ENCODE measurements at regions not wholly inside any gene's neighbourhood (a gene's known extent, or its start where the extent isn't known, plus 50 kb on each side); places are given as distances from the start of the nearest gene placed in this dataset.

DNA sequence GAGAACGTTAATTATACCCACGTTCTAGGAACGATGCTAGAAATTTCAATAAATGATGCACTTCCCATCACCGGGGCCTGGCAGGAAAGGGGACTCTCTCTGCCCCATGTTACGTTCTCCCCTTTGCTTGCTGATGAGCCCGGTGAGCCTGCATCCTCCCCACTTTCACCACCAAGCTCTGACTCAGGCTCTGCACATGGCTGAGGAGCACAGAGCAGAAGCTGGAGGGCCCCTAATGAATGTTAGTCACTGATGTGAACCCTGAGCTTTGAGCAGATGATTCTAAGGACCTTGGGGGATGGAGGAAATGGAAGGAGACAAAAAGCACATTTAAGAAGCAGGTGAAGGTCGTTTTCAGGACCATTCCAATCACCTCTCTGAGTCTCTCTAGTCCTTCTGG, 468.2 kb upstream of the ARID1B start:
- no peak for DNase-seq (ENCODE audit: low read depth in 4 of 6, low spot score in 6 of 6)
- Histone ChIP-seq H3K4me3 (ENCODE audit: low read depth, low read length) (no peak overlapping the region), H3K36me3 (ENCODE audit: control insufficient read depth, insufficient read depth, low read length) (no peaks in the 10 kb centered on the region), H3K9me3 (ENCODE audit: control insufficient read depth, insufficient read depth, low read length) (no peaks in the 10 kb centered on the region), H3K27ac (ENCODE audit: low read depth, low read length) (no peak overlapping the region), H3K4me1 (ENCODE audit: control insufficient read depth, insufficient read depth, low read length) (no peaks in the 10 kb centered on the region), H3K27me3 (ENCODE audit: control insufficient read depth, insufficient read depth, low read length) (no peaks in the 10 kb centered on the region)
- WGBS (ENCODE audit: insufficient coverage), result 98% methylated on average over 7 of the region's 7 CpGs

GRCh38 chr6:156308604-156309003, 468.6 kb upstream of the ARID1B start:
- Histone ChIP-seq H3K4me3 (ENCODE audit: low read depth, low read length) (no peak overlapping the region), H3K27me3 (ENCODE audit: control insufficient read depth, insufficient read depth, low read length) (no peaks in the 10 kb centered on the region), H3K27ac (ENCODE audit: low read depth, low read length) (no peak overlapping the region), H3K9me3 (ENCODE audit: control insufficient read depth, insufficient read depth, low read length) (no peaks in the 10 kb centered on the region), H3K36me3 (ENCODE audit: control insufficient read depth, insufficient read depth, low read length) (no peaks in the 10 kb centered on the region), H3K4me1 (ENCODE audit: control insufficient read depth, insufficient read depth, low read length) (no peaks in the 10 kb centered on the region)
- no peak for DNase-seq (ENCODE audit: low read depth in 4 of 6, low spot score in 6 of 6)
- 84% methylated on average over 3 of the region's 3 CpGs for WGBS (ENCODE audit: insufficient coverage)

- H3K9me3 ChIP-seq (ENCODE audit: control insufficient read depth, insufficient read depth, low read length), result no peaks in the 10 kb centered on the region
- no peak overlapping the region for H3K4me3 ChIP-seq (ENCODE audit: low read depth, low read length)
- WGBS (ENCODE audit: insufficient coverage), result 100% methylated on average over 2 of the region's 3 CpGs
- H3K36me3 ChIP-seq (ENCODE audit: control insufficient read depth, insufficient read depth, low read length), result no peaks in the 10 kb centered on the region
- H3K27me3 ChIP-seq (ENCODE audit: control insufficient read depth, insufficient read depth, low read length), result no peaks in the 10 kb centered on the region
- no peak for DNase-seq (ENCODE audit: low read depth in 4 of 6, low spot score in 6 of 6)
- no peaks in the 10 kb centered on the region for H3K4me1 ChIP-seq (ENCODE audit: control insufficient read depth, insufficient read depth, low read length)
- H3K27ac ChIP-seq (ENCODE audit: low read depth, low read length), result no peak overlapping the region
Measured at GRCh38 chr6:156306531-156306930, 470.6 kb upstream of the ARID1B start.

DNA sequence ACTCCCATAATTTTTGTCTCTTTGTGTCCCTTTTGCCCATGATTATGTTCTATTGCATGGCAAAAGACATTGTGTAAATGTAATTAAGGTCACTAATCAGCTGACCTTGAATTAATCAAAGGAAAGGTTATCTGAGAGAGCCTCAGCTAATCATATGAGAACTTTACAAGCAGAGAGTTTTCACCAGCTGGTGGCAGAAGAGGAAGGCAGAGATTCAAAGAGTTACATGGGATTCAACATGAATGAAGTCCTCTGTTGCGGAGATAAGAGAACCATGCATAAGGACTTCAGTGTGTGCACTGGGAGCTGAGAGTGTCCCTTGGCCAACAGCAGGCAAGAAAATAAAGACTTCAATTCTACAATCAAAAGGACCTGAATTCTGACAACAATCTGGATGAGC, 494.1 kb upstream of the ARID1B start:
- Histone ChIP-seq H3K27me3 (ENCODE audit: control insufficient read depth, insufficient read depth, low read length) (no peaks in the 10 kb centered on the region), H3K27ac (ENCODE audit: low read depth, low read length) (no peak overlapping the region), H3K4me3 (ENCODE audit: low read depth, low read length) (no peak overlapping the region), H3K9me3 (ENCODE audit: control insufficient read depth, insufficient read depth, low read length) (peaks cover 5% of the 10 kb centered on the region), H3K36me3 (ENCODE audit: control insufficient read depth, insufficient read depth, low read length) (no peaks in the 10 kb centered on the region), H3K4me1 (ENCODE audit: control insufficient read depth, insufficient read depth, low read length) (no peaks in the 10 kb centered on the region)
- DNase-seq (ENCODE audit: low read depth in 4 of 6, low spot score in 6 of 6), result peak in 1 of 6 donors; percentile 20
- no CpG with 5 or more reads among the region's 1 CpG for WGBS (ENCODE audit: insufficient coverage)

DNA sequence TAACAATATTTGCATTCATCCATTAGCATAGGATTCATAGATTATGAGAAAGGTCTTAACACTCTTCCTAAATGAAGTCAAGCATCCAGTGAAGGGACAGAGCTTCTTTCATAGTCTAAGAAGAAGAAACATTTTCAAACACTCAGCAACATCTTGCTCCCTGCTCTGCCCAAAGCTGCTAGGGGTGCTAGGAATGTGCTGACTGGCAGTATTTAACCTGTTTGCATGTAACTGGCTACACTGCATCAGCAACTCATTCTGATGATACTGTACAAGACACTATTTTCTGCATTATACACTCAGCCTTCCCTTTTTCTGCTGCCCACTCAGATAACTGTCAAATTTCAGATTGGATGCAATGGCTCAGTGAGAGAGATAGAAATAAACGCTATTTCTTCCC, 495.1 kb upstream of the ARID1B start:
- H3K4me3 ChIP-seq (ENCODE audit: low read depth, low read length), result no peak overlapping the region
- H3K4me1 ChIP-seq (ENCODE audit: control insufficient read depth, insufficient read depth, low read length), result no peaks in the 10 kb centered on the region
- H3K27ac ChIP-seq (ENCODE audit: low read depth, low read length), result no peak overlapping the region
- DNase-seq (ENCODE audit: low read depth in 4 of 6, low spot score in 6 of 6), result no peak
- no peaks in the 10 kb centered on the region for H3K36me3 ChIP-seq (ENCODE audit: control insufficient read depth, insufficient read depth, low read length)
- no peaks in the 10 kb centered on the region for H3K27me3 ChIP-seq (ENCODE audit: control insufficient read depth, insufficient read depth, low read length)
- H3K9me3 ChIP-seq (ENCODE audit: control insufficient read depth, insufficient read depth, low read length), result peaks cover 5% of the 10 kb centered on the region
- no CpG with 5 or more reads among the region's 1 CpG for WGBS (ENCODE audit: insufficient coverage)

GRCh38 chr6:156281266-156281665, 495.9 kb upstream of the ARID1B start:
- peaks cover 5% of the 10 kb centered on the region for H3K9me3 ChIP-seq (ENCODE audit: control insufficient read depth, insufficient read depth, low read length)
- no CpG with 5 or more reads among the region's 4 CpGs for WGBS (ENCODE audit: insufficient coverage)
- H3K4me3 ChIP-seq (ENCODE audit: low read depth, low read length), result no peak overlapping the region
- H3K4me1 ChIP-seq (ENCODE audit: control insufficient read depth, insufficient read depth, low read length), result no peaks in the 10 kb centered on the region
- H3K27me3 ChIP-seq (ENCODE audit: control insufficient read depth, insufficient read depth, low read length), result no peaks in the 10 kb centered on the region
- H3K36me3 ChIP-seq (ENCODE audit: control insufficient read depth, insufficient read depth, low read length), result no peaks in the 10 kb centered on the region
- H3K27ac ChIP-seq (ENCODE audit: low read depth, low read length), result no peak overlapping the region
- no peak for DNase-seq (ENCODE audit: low read depth in 4 of 6, low spot score in 6 of 6)

- DNase-seq (ENCODE audit: low read depth in 4 of 6, low spot score in 6 of 6), result no peak
Measured at GRCh38 chr6:156280065-156280464, 497.1 kb upstream of the ARID1B start.

GRCh38 chr6:156279261-156279969, 497.8 kb upstream of the ARID1B start:
- peaks cover 5% of the 10 kb centered on the region for H3K9me3 ChIP-seq (ENCODE audit: control insufficient read depth, insufficient read depth, low read length)
- no peak overlapping the region for H3K4me3 ChIP-seq (ENCODE audit: low read depth, low read length)
- DNase-seq (ENCODE audit: low read depth in 4 of 6, low spot score in 6 of 6), result no peak
- H3K4me1 ChIP-seq (ENCODE audit: control insufficient read depth, insufficient read depth, low read length), result no peaks in the 10 kb centered on the region
- no peaks in the 10 kb centered on the region for H3K36me3 ChIP-seq (ENCODE audit: control insufficient read depth, insufficient read depth, low read length)
- 80% methylated on average over 1 of the region's 3 CpGs for WGBS (ENCODE audit: insufficient coverage)
- peak overlapping the region; percentile 1 for H3K27ac ChIP-seq (ENCODE audit: low read depth, low read length)
- no peaks in the 10 kb centered on the region for H3K27me3 ChIP-seq (ENCODE audit: control insufficient read depth, insufficient read depth, low read length)

More at GRCh38 chr6:156280065-156280464, 497.1 kb upstream of the ARID1B start:
- H3K9me3 ChIP-seq (ENCODE audit: control insufficient read depth, insufficient read depth, low read length), result peaks cover 5% of the 10 kb centered on the region
- H3K27me3 ChIP-seq (ENCODE audit: control insufficient read depth, insufficient read depth, low read length), result no peaks in the 10 kb centered on the region
- no peaks in the 10 kb centered on the region for H3K4me1 ChIP-seq (ENCODE audit: control insufficient read depth, insufficient read depth, low read length)
- H3K27ac ChIP-seq (ENCODE audit: low read depth, low read length), result no peak overlapping the region
- WGBS (ENCODE audit: insufficient coverage), result 50% methylated on average over 4 of the region's 4 CpGs
- H3K4me3 ChIP-seq (ENCODE audit: low read depth, low read length), result no peak overlapping the region
- no peaks in the 10 kb centered on the region for H3K36me3 ChIP-seq (ENCODE audit: control insufficient read depth, insufficient read depth, low read length)

- Histone ChIP-seq H3K4me1 (ENCODE audit: control insufficient read depth, insufficient read depth, low read length) (no peaks in the 10 kb centered on the region), H3K4me3 (ENCODE audit: low read depth, low read length) (no peak overlapping the region), H3K27ac (ENCODE audit: low read depth, low read length) (no peak overlapping the region), H3K27me3 (ENCODE audit: control insufficient read depth, insufficient read depth, low read length) (no peaks in the 10 kb centered on the region), H3K9me3 (ENCODE audit: control insufficient read depth, insufficient read depth, low read length) (no peaks in the 10 kb centered on the region), H3K36me3 (ENCODE audit: control insufficient read depth, insufficient read depth, low read length) (no peaks in the 10 kb centered on the region)
- WGBS (ENCODE audit: insufficient coverage), result 93% methylated on average over 4 of the region's 6 CpGs
- no peak for DNase-seq (ENCODE audit: low read depth in 4 of 6, low spot score in 6 of 6)
Measured at GRCh38 chr6:156273065-156273711, 504.0 kb upstream of the ARID1B start.

DNA sequence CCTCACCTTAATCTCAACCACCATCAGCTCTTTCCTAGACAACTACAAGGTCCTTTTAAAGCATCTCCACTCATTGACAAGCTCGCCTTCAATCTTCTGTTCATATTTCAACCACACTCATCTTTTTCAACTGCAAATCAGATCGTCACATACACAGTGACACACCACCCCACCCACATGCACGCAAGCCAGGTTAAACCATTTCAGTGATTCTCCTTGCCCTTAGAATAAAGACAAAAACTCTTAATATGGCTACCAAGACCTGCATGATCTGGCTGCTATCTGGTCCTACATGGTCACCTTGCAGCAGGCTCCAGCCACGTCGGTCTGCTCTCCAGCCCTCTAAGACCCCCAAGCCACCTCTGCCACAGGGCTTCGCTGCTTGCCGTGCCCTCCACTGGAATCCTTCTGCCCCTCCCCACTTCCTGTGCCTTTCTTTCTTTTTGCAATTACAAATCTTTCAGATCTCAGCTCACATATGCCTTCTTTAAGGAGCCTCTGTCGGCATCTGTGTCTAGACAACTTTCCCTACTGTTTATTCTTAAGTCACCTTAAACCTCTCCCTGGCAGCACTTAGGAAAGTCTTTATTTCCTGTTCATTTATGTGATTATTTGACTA, 507.3 kb upstream of the ARID1B start:
- no peak for DNase-seq (ENCODE audit: low read depth in 4 of 6, low spot score in 6 of 6)
- no peaks in the 10 kb centered on the region for H3K27me3 ChIP-seq (ENCODE audit: control insufficient read depth, insufficient read depth, low read length)
- H3K4me3 ChIP-seq (ENCODE audit: low read depth, low read length), result no peak overlapping the region
- no peaks in the 10 kb centered on the region for H3K36me3 ChIP-seq (ENCODE audit: control insufficient read depth, insufficient read depth, low read length)
- 92% methylated on average over 7 of the region's 8 CpGs for WGBS (ENCODE audit: insufficient coverage)
- no peaks in the 10 kb centered on the region for H3K4me1 ChIP-seq (ENCODE audit: control insufficient read depth, insufficient read depth, low read length)
- no peak overlapping the region for H3K27ac ChIP-seq (ENCODE audit: low read depth, low read length)
- H3K9me3 ChIP-seq (ENCODE audit: control insufficient read depth, insufficient read depth, low read length), result peaks cover 1% of the 10 kb centered on the region
